ENCODE measurements at regions not wholly inside any gene's neighbourhood (a gene's known extent, or its start where the extent isn't known, plus 50 kb on each side); places are given as distances from the start of the nearest gene placed in this dataset.

GRCh38 chr12:130110914-130111313 is 51.4 kb upstream of the FZD10 start:
- no peak for TF ChIP-seq CTCF (IDR thresholded peaks at IDR 0.05)
- TF ChIP-seq POLR2A (IDR thresholded peaks at IDR 0.05) = no peak
- TF ChIP-seq POLR2AphosphoS5 (IDR thresholded peaks at IDR 0.05) = no peak
